ENCODE measurements at regions not wholly inside any gene's neighbourhood (a gene's known extent, or its start where the extent isn't known, plus 50 kb on each side); places are given as distances from the start of the nearest gene placed in this dataset.
A peak's percentile ranks its signal among the peaks of the same experiment; 100 is the strongest.

- no peaks in the 10 kb centered on the region for H3K36me3 ChIP-seq
- peaks cover 6% of the 10 kb centered on the region for H3K4me1 ChIP-seq
- DNase-seq: peak; percentile 33
- H3K9me3 ChIP-seq: no peaks in the 10 kb centered on the region
- H3K4me3 ChIP-seq (ENCODE audit: low read depth, low read length): no peak overlapping the region
- H3K27me3 ChIP-seq: no peaks in the 10 kb centered on the region
- TF ChIP-seq CTCF (IDR thresholded peaks at IDR 0.05; ENCODE audit: low read depth, low read length): 0 out of 2 replicates have a peak, but pooled peaks have one; percentile 4
Observed at GRCh38 chr10:31157123-31158010, 125.7 kb upstream of the ZNF438 start.

GRCh38 chr10:31158011-31158658, 126.5 kb upstream of the ZNF438 start:
- H3K4me1 ChIP-seq: peaks cover 6% of the 10 kb centered on the region; the same call in 1 of the 2 replicates
- no peaks in the 10 kb centered on the region for H3K27me3 ChIP-seq
- DNase-seq: no peak
- no peak for TF ChIP-seq CTCF (IDR thresholded peaks at IDR 0.05; ENCODE audit: low read depth, low read length)
- no peak overlapping the region for H3K4me3 ChIP-seq (ENCODE audit: low read depth, low read length)
- H3K9me3 ChIP-seq: no peaks in the 10 kb centered on the region
- no peaks in the 10 kb centered on the region for H3K36me3 ChIP-seq

- Histone ChIP-seq H3K36me3 (no peaks in the 10 kb centered on the region), H3K4me1 (no peaks in the 10 kb centered on the region), H3K4me3 (ENCODE audit: low read depth, low read length) (no peak overlapping the region), H3K27me3 (no peaks in the 10 kb centered on the region), H3K9me3 (no peaks in the 10 kb centered on the region; the same call in 1 of the 2 replicates)
- no peak for TF ChIP-seq CTCF (IDR thresholded peaks at IDR 0.05; ENCODE audit: low read depth, low read length)
- no peak for DNase-seq
Observed at GRCh38 chr10:31166606-31167005, 134.9 kb upstream of the ZNF438 start.

GRCh38 chr10:31170636-31171035, 139.0 kb upstream of the ZNF438 start:
- TF ChIP-seq CTCF (IDR thresholded peaks at IDR 0.05; ENCODE audit: low read depth, low read length): no peak
- Histone ChIP-seq H3K36me3 (no peaks in the 10 kb centered on the region), H3K9me3 (no peaks in the 10 kb centered on the region; the same call in 1 of the 2 replicates), H3K4me3 (ENCODE audit: low read depth, low read length) (no peak overlapping the region), H3K4me1 (no peaks in the 10 kb centered on the region), H3K27me3 (no peaks in the 10 kb centered on the region)
- DNase-seq: no peak

GRCh38 chr10:31171402-31172083, 139.9 kb upstream of the ZNF438 start:
- no peaks in the 10 kb centered on the region for H3K27me3 ChIP-seq
- TF ChIP-seq CTCF (IDR thresholded peaks at IDR 0.05; ENCODE audit: low read depth, low read length): no peak
- H3K36me3 ChIP-seq: no peaks in the 10 kb centered on the region
- no peaks in the 10 kb centered on the region for H3K4me1 ChIP-seq
- H3K4me3 ChIP-seq (ENCODE audit: low read depth, low read length): no peak overlapping the region
- no peaks in the 10 kb centered on the region; the same call in 1 of the 2 replicates for H3K9me3 ChIP-seq
- no peak for DNase-seq
